RWPE1 (cell line): ENCODE measurements at regions not wholly inside any gene's neighbourhood (a gene's known extent, or its start where the extent isn't known, plus 50 kb on each side); places are given as distances from the start of the nearest gene placed in this dataset.

Experiments
- CTCF ChIA-PET: fragments of 350-600 bp; sonication (Branson Sonifier 250); formaldehyde crosslinking; extraction: SDS; loops from one replicate; lab custom pipeline; 2021; lab: Yijun Ruan, JAX
- POLR2A ChIA-PET: fragments of 400-600 bp; formaldehyde crosslinking; extraction: SDS; loops from one replicate; lab custom pipeline; 2020; ENCODE audit warnings: antibody characterized with exemption; ENCODE audit not compliant: low non-redundant PET; lab: Yijun Ruan, JAX
- DNase-seq: peaks from one replicate; pipeline ENCODE4 v3.0.0; 2012; ENCODE audit warnings: low spot score
- H3K27ac ChIP-seq: fragments of 450-650 bp; 2 replicates; pipeline ENCODE4 v1.5.1; 2017
- CTCF ChIP-seq: fragments of 450-650 bp; conservative IDR thresholded peaks from 2 replicates; pipeline ENCODE4 v1.5.1; 2017; ENCODE audit warnings: low read depth, mild to moderate bottlenecking

DNA sequence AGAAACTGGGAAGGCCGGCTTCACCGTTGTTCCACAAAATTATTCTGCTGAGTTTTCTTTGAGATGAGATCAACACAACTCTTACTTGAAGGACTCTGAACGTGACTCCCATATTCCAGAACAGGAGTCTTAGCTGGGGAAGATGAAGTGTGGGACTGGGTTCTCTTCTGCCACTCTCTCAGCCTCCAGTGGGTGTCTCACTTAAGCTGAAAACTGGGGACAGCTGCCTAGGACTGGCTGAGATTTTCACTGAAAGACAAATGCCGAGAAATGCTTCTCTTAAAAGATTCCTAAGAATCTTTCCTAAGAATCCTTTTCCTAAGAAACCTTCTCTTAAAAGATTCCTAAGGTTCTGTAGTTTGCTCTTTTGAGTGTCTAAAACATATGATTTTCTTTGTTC, 156.6 kb upstream of the LHCGR start:
- no peak for DNase-seq
- no peak overlapping the region for H3K27ac ChIP-seq
- ChIA-PET POLR2A (no interaction called here), CTCF (interaction anchor here (0.7 kb wide), 1 partner anchor 158 kb away, joined by 6 read pairs; no protein-coding TSS in a partner anchor)
- TF ChIP-seq CTCF: no peak

- ChIA-PET CTCF (interaction anchor here (0.7 kb wide), 1 partner anchor 670 kb away, joined by 3 read pairs; no protein-coding TSS in a partner anchor), POLR2A (no interaction called here)
Observed at GRCh38 chr2:48910961-48911360, 155.4 kb upstream of the LHCGR start.

DNA sequence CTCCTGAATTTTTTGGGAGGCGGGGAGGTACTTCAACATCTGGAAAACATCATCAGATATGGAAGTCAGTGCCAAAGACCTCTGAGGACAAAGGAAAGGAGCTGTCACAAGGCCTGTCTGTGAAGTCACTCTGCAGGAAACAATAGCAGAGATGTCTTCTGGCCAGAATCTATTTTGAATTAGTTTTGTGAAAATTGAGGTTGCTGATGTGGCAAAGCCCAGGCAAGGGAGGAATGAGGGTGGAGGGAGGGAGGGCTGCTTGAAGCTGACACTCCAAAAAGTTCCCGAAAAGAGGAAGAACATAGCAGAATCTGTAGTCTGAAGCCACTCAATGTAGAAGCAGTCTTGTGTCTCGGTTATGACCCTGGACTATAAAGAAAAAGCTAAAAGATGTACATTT, 151.1 kb upstream of the LHCGR start:
- DNase-seq: no peak
- H3K27ac ChIP-seq: no peak overlapping the region
- ChIA-PET POLR2A (no interaction called here), CTCF (interaction anchor here (0.8 kb wide), 1 partner anchor 750 kb away, joined by 3 read pairs; no protein-coding TSS in a partner anchor)
- TF ChIP-seq CTCF: no peak

More at GRCh38 chr2:48910961-48911360, 155.4 kb upstream of the LHCGR start:
- no peak overlapping the region for H3K27ac ChIP-seq
- TF ChIP-seq CTCF: no peak
- no peak for DNase-seq

GRCh38 chr2:48905696-48906095, 150.2 kb upstream of the LHCGR start:
- no peak for DNase-seq
- no peak for TF ChIP-seq CTCF
- H3K27ac ChIP-seq: no peak overlapping the region
- POLR2A ChIA-PET: no interaction called here
- CTCF ChIA-PET: no interaction called here

DNA sequence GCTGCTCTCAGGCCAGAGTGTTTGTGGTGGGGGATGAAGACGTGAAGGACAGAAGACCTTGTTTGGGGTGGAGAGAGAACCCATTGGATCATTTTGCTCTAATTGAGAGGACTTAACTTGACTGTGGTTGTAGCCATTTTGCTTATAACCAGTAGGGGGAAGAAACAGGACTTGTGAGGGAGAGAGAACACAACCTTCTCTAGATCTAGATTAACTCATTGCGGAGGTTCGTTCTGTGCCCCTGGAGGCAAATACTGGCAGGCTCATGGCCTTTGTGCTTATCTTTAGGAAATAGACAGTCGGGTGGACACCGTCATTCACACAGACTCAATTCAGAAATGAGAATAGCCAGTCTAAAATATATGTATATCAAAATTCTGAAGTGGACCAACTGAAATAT, 147.0 kb upstream of the LHCGR start:
- DNase-seq: no peak
- TF ChIP-seq CTCF: no peak
- ChIA-PET POLR2A (no interaction called here), CTCF (no interaction called here)
- no peak overlapping the region for H3K27ac ChIP-seq

- TF ChIP-seq CTCF: no peak
- CTCF ChIA-PET: no interaction called here
- POLR2A ChIA-PET: no interaction called here
- DNase-seq: no peak
- no peak overlapping the region for H3K27ac ChIP-seq
Observed at GRCh38 chr2:48901416-48901815, 145.9 kb upstream of the LHCGR start.

DNA sequence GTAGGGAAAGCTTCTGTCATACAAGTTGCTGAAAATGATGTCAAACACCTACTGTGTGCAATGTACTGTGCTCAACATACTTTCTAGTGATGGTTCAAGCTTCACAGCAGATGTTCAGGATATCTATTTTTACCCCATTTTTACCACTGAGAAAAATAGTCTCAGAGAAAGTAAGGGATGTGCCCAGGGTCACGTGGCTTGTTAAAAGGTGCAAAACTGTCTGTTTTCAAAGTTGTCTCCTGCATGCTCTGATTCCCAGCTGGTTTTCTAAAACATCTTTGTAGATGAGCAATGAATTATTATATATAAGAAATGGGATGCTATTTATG, 145.5 kb upstream of the LHCGR start:
- no peak for DNase-seq
- ChIA-PET POLR2A (no interaction called here), CTCF (no interaction called here)
- no peak overlapping the region for H3K27ac ChIP-seq
- no peak for TF ChIP-seq CTCF
